ENCODE measurements at regions not wholly inside any gene's neighbourhood (a gene's known extent, or its start where the extent isn't known, plus 50 kb on each side); places are given as distances from the start of the nearest gene placed in this dataset.

GRCh38 chr12:123089631-123090353 lies 61.1 kb downstream of the PITPNM2 start:
- DNase-seq (ENCODE audit: low spot score), result no peak
- TF ChIP-seq CTCF (IDR thresholded peaks at IDR 0.05; ENCODE audit: extremely low read depth, insufficient read depth, missing control alignments), result no peak
- in situ Hi-C loops (cut with MboI; ENCODE audit: low pct_unique_long_range_greater_than_20kb, low sequenced_read_pairs, unreplicated experiment), result no loop called here

DNA sequence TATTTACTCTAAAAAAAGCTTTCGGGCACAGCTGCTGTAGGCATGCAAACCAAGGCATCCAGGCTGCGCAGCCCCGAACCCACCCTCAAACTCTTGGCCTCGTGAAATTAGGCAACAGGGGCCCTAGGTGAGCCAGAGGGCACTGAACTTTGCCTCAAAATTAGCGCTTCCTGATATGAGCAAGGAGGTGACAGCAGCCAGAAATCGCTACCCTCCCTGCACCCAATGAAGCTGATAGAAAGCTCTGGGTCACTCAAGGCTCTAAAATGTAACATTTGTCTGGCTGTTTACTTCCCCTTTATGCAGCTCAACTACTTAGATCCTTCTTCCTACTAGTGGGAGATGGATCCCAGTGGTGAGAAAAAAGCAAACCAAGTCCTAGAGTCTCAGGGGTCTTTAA lies 61.8 kb downstream of the PITPNM2 start:
- no peak for DNase-seq (ENCODE audit: low spot score)
- in situ Hi-C loops (cut with MboI; ENCODE audit: low pct_unique_long_range_greater_than_20kb, low sequenced_read_pairs, unreplicated experiment), result no loop called here
- no peak for TF ChIP-seq CTCF (IDR thresholded peaks at IDR 0.05; ENCODE audit: extremely low read depth, insufficient read depth, missing control alignments)

DNA sequence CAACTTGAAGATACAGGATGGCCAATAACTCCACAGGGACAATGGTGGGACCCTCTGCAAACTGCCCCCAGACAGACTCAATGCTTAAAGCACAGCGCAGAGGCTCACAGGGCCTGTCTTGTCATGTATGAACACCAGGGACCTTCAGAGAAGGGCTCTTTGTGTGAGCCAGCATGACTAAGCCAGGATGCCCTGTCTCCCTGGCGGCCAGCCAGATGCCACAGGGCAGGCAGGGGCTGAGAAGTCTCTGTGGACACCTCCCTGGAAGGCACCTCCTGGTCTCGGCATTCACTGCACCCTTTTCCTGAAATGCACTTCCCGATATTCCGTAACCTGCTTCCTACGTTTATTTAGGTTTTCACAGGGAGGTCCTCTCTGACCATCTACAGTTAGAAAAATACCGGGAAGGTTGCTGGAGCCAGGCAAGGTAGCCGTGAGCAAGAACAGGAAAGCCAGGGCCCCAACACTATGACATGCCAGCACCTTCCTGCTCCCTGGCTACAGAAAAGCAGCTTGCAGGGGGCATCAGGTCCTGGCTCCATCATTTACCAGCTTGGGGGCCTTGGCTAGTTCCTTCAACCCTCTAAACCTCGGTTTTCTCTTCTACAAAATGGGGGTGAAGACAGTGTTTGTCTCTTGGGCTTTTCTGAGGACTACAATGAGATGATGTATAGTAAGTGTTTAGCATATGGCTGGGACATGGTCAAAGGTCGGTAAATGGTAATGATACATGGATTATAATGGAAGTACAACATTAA lies 65.0 kb downstream of the PITPNM2 start:
- in situ Hi-C loops (cut with MboI; ENCODE audit: low pct_unique_long_range_greater_than_20kb, low sequenced_read_pairs, unreplicated experiment), result no loop called here
- TF ChIP-seq CTCF (IDR thresholded peaks at IDR 0.05; ENCODE audit: extremely low read depth, insufficient read depth, missing control alignments), result no peak
- DNase-seq (ENCODE audit: low spot score), result no peak

GRCh38 chr12:123085066-123085465 lies 65.8 kb downstream of the PITPNM2 start:
- in situ Hi-C loops (cut with MboI; ENCODE audit: low pct_unique_long_range_greater_than_20kb, low sequenced_read_pairs, unreplicated experiment), result no loop called here
- DNase-seq (ENCODE audit: low spot score), result no peak
- TF ChIP-seq CTCF (IDR thresholded peaks at IDR 0.05; ENCODE audit: extremely low read depth, insufficient read depth, missing control alignments), result no peak

GRCh38 chr12:123083661-123084571 lies 67.0 kb downstream of the PITPNM2 start:
- in situ Hi-C loops (cut with MboI; ENCODE audit: low pct_unique_long_range_greater_than_20kb, low sequenced_read_pairs, unreplicated experiment), result no loop called here
- no peak for DNase-seq (ENCODE audit: low spot score)
- TF ChIP-seq CTCF (IDR thresholded peaks at IDR 0.05; ENCODE audit: extremely low read depth, insufficient read depth, missing control alignments), result no peak

DNA sequence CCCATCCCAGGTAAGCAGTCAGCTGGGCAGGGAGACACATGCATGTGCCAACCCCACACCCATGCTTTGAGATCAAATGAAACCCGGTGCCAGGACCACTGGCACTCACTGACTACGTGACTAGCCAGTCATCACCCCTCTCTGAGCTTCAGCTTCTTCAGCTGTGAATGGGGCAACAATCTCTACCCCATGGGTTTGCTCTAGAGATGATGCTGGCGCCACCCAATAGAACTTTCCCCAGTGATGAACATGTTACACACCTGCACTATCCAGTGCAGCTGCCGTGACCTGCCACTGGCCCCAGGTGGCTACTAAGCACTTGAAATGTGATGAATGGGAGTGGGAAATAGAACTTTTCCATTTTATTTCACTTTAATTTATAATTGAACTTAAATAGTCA lies 70.3 kb downstream of the PITPNM2 start:
- TF ChIP-seq CTCF (IDR thresholded peaks at IDR 0.05; ENCODE audit: extremely low read depth, insufficient read depth, missing control alignments), result no peak
- DNase-seq (ENCODE audit: low spot score), result no peak
- in situ Hi-C loops (cut with MboI; ENCODE audit: low pct_unique_long_range_greater_than_20kb, low sequenced_read_pairs, unreplicated experiment), result no loop called here

Data from GM13977 (cell line).